Heart right ventricle (tissue), 16 donors: ENCODE measurements at regions not wholly inside any gene's neighbourhood (a gene's known extent, or its start where the extent isn't known, plus 50 kb on each side); places are given as distances from the start of the nearest gene placed in this dataset.

Source experiments
- ATAC-seq, 8 donors: fragments of 200-7000 bp; cut with Tn5 transposase; one replicate each; pipeline ENCODE4 v1.9.1; 2020; ENCODE audit warnings: mild to moderate bottlenecking in 8 of 8, moderate library complexity in 8 of 8, moderate number of reproducible peaks in 1 of 8
- DNase-seq, 2 donors: peaks; one replicate each; pipeline ENCODE4 v3.0.0-alpha.2; 2020
- H3K27ac ChIP-seq, 10 donors: fragments of 200-600 bp; sonication (generic) in 2 of 10; one replicate each; pipeline versions ENCODE4 v1.5.0 to v1.8.0; 2020 to 2022; ENCODE audit warnings: mild to moderate bottlenecking in 3 of 10
- H3K27me3 ChIP-seq, 7 donors: fragments of 200-600 bp; one replicate each; pipeline ENCODE4 v1.8.0; 2021 to 2022; ENCODE audit warnings: mild to moderate bottlenecking in 2 of 7
- H3K36me3 ChIP-seq, 9 donors: fragments of 200-600 bp; sonication (generic) in 1 of 9; one replicate each; pipeline versions ENCODE4 v1.5.0 to v1.8.0; 2020 to 2022; ENCODE audit warnings: mild to moderate bottlenecking in 2 of 9
- H3K4me1 ChIP-seq, 9 donors: fragments of 200-600 bp; sonication (generic) in 1 of 9; one replicate each; pipeline versions ENCODE4 v1.5.0 to v1.8.0; 2020 to 2022; ENCODE audit warnings: mild to moderate bottlenecking in 4 of 9
- H3K4me3 ChIP-seq, 10 donors: fragments of 200-600 bp; sonication (generic) in 2 of 10; one replicate each; pipeline versions ENCODE4 v1.5.0 to v1.8.0; 2020 to 2022; ENCODE audit warnings: mild to moderate bottlenecking in 7 of 10, moderate library complexity in 2 of 10
- H3K9me3 ChIP-seq, 11 donors: fragments of 200-600 bp in 10 of 11; sonication (generic) in 2 of 11; one replicate each; pipeline versions ENCODE4 v1.5.0 to v1.8.0; 2013 to 2022; ENCODE audit warnings: mild to moderate bottlenecking in 2 of 11, control low read depth in 1 of 11, moderate library complexity in 1 of 11
- WGBS, 2 donors: extraction: QIAGEN DNeasy Blood & Tissue Kit; methylation state at CpG; one replicate each; pipeline ENCODE4 v1.1.7; 2013; ENCODE audit warnings: inconsistent platforms in 1 of 2; 5-methylcytosine and 5-hydroxymethylcytosine counted together
- intact Hi-C, 10 donors: fragments of 100-400 bp; cut with DNase I; formaldehyde crosslinking; loops; one replicate each; pipeline versions ENCODE4 v1.11.1 to v1.14.2; 2022
- TF ChIP-seq, protein P1 (sequence below), 9 donors: fragments of 200-600 bp; sonication (generic) in 2 of 9; IDR thresholded peaks; one replicate each; pipeline versions ENCODE4 v1.5.0 to v1.8.0; 2021 to 2022; ENCODE audit warnings: antibody characterized with exemption in 9 of 9, mild to moderate bottlenecking in 5 of 9, moderate library complexity in 1 of 9
- donor health status: Arrhythmogenic right ventricular cardiomyopathy.
- donor health status: ischemic (EF 13 %, LVEDD 7.1; RV severe dilation, severe dysfunction).
- donor health status: healthy with polysubstance abuse.
- donor health status: DM: no; HTN: yes; CAD: no.
- donor health status: DM: no; HTN: no; CAD: no.
- donor health status: ischemic (EF 25% LVEDD 6.9; RV normal size, moderate dysfunction).
- donor health status: ischemic (EF 25% LVEDD 5.7; RV mildly dilated, moderate dysfunction).
- donor health status: healthy.
- donor health status: DM: yes; HTN: yes; CAD: no.
- donor health status: Ischemic cardiomyopathy.
- donor health status: ischemic (EF 35%, LVEDD 5.7; RV mildly dilated, moderate dysfunction).
- donor health status: nonischemic (EF 11% LVEDD 7.7; RV severe dilation, severe dysfunction).
- donor health status: DM: yes; HTN: yes; CAD: no.
- donor health status: PGD.
- donor health status: ischemic (EF 29% LVEDD 5.4; RV normal size, mild dysfunction).
- donor health status: nonischemic (EF 23%, LVEDD 6.1; RV moderate dilation, normal function).

DNA sequence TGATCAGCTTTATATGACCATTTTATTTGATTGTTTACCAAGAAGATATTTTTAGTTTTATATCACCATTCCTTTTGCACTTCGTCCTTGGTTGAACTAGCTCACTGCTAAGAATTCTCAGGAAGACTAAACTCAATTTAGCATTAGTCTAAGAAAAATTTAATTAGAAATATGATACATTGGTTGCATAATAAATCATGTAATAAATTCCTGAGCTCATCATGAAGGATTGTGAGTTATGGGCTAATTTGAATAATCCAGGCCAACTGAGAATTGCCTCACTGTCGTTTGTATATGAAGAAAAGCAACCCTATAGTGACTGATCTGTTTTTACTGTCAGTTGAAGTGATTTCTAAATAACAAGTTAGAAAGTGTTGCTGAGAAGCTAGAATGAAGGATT, 725.5 kb downstream of the DNAJB9 start:
- WGBS, 2 donors: 40 to 45% methylated on average over 2 of the region's 2 CpGs
- Histone ChIP-seq H3K27me3 (no peaks in the 10 kb centered on the region), H3K4me1 (no peaks in the 10 kb centered on the region), H3K9me3 (peaks cover 0 to 24% (median 0%) of the 10 kb centered on the region in 11 donors), H3K36me3 (no peaks in the 10 kb centered on the region), H3K27ac (no peak overlapping the region), H3K4me3 (no peak overlapping the region)
- intact Hi-C loops: no loop called here
- no peak for ATAC-seq
- TF ChIP-seq, protein P1, sequence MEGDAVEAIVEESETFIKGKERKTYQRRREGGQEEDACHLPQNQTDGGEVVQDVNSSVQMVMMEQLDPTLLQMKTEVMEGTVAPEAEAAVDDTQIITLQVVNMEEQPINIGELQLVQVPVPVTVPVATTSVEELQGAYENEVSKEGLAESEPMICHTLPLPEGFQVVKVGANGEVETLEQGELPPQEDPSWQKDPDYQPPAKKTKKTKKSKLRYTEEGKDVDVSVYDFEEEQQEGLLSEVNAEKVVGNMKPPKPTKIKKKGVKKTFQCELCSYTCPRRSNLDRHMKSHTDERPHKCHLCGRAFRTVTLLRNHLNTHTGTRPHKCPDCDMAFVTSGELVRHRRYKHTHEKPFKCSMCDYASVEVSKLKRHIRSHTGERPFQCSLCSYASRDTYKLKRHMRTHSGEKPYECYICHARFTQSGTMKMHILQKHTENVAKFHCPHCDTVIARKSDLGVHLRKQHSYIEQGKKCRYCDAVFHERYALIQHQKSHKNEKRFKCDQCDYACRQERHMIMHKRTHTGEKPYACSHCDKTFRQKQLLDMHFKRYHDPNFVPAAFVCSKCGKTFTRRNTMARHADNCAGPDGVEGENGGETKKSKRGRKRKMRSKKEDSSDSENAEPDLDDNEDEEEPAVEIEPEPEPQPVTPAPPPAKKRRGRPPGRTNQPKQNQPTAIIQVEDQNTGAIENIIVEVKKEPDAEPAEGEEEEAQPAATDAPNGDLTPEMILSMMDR (IDR thresholded peaks at IDR 0.05): no peak
- no peak for DNase-seq

DNA sequence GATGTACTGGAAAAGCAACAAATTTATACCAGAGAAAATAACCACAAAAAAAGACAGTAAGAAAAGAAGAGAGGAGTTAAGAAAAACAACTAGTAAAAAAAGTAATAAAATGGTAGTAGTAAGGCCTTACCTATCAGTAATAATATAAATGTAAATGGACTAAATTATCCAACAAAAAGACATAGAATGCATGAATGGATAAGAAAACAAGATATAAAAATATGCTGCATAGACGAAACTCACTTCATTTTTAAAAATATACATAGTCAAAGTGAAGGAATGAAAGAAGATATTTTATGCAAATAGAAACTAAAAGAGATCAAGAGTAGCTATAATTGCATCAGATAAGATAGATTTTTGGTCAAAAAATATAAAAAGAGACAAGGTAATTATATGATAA, 739.1 kb downstream of the DNAJB9 start:
- no peaks in the 10 kb centered on the region for H3K36me3 ChIP-seq
- intact Hi-C loops: loop anchor here in 1 of 10 donors (10.0 kb wide), 1 partner anchor 56 kb away; no protein-coding TSS in a partner anchor
- 63 to 76% methylated on average over 1 of the region's 1 CpG for WGBS, 2 donors

DNA sequence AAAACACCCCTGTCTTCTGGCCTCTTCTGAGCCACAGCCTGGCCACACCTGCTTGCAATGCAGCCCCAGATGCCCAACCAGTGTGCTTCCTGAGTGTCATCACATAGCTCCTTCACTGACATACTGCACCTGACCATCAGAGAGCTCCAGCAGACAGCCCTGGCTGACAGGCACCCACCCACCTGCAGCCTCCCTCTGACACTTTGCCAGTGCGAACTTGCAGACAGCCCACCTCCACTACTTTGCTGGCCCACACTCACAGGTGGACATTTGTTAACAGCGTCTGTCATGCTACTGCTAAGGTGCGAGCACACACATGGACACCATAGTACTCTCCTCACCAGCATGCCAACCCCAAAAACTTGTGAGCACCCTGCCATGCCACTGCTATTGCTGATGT, 740.1 kb downstream of the DNAJB9 start:
- WGBS, 2 donors: 93 to 95% methylated on average over 3 of the region's 3 CpGs
- Histone ChIP-seq H3K27ac (no peak overlapping the region), H3K4me1 (no peaks in the 10 kb centered on the region), H3K4me3 (no peak overlapping the region), H3K27me3 (no peaks in the 10 kb centered on the region), H3K36me3 (no peaks in the 10 kb centered on the region), H3K9me3 (peaks cover 0 to 78% (median 6%) of the 10 kb centered on the region in 11 donors)
- ATAC-seq (no peak), DNase-seq (no peak)
- TF ChIP-seq, protein P1 (IDR thresholded peaks at IDR 0.05): no peak
- intact Hi-C loops: loop anchor here in 1 of 10 donors (10.0 kb wide), 1 partner anchor 55 kb away; no protein-coding TSS in a partner anchor

More for the DNA sequence above, 739.1 kb downstream of the DNAJB9 start:
- Histone ChIP-seq H3K27me3 (no peaks in the 10 kb centered on the region), H3K4me3 (no peak overlapping the region), H3K27ac (no peak overlapping the region), H3K9me3 (peaks cover 0 to 75% (median 6%) of the 10 kb centered on the region in 11 donors), H3K4me1 (no peaks in the 10 kb centered on the region)
- TF ChIP-seq, protein P1 (IDR thresholded peaks at IDR 0.05): no peak
- DNase-seq (no peak), ATAC-seq (no peak)

DNA sequence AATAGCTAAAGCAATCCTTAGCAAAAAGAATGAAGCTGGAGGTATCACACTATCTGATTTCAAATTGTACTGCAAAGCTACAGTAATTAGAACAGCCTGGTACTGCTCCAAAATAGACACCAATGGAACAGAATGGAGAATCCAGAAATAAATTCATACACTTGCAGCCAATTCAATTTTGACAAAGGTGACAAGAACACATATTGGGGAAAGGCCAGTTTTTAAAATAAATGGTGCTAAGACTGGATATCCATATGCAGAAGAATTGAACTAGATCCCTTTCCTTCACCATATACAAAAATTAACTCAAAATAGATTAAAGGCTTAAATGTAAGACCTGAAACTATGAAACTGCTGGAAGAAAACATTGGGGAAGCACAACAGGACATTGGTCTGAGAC, 748.5 kb downstream of the DNAJB9 start:
- ATAC-seq (no peak), DNase-seq (no peak)
- intact Hi-C loops: no loop called here
- TF ChIP-seq, protein P1 (IDR thresholded peaks at IDR 0.05): no peak
- Histone ChIP-seq H3K4me3 (no peak overlapping the region), H3K27me3 (no peaks in the 10 kb centered on the region), H3K27ac (no peak overlapping the region), H3K9me3 (peaks cover 0 to 16% (median 0%) of the 10 kb centered on the region in 11 donors), H3K4me1 (no peaks in the 10 kb centered on the region), H3K36me3 (no peaks in the 10 kb centered on the region)
